Adrenal gland (tissue), 5 donors: ENCODE measurements at regions not wholly inside any gene's neighbourhood (a gene's known extent, or its start where the extent isn't known, plus 50 kb on each side); places are given as distances from the start of the nearest gene placed in this dataset.

Experiments used
- CTCF ChIP-seq, 6 experiments: fragments of 450-650 bp in 4 of 6; fragments of 200-600 bp in 2 of 6; sonication (generic) in 1 of 6; IDR thresholded peaks; 1 replicate in 5 of 6; 2 replicates in 1 of 6; pipeline versions ENCODE4 v1.5.1 to v1.8.0; 2016 to 2021; ENCODE audit warnings: antibody characterized with exemption in 6 of 6, mild to moderate bottlenecking in 2 of 6, moderate library complexity in 1 of 6
- POLR2A ChIP-seq, 2 donors: fragments of 450-650 bp; IDR thresholded peaks; one replicate each; pipeline ENCODE4 v1.6.1; 2017; ENCODE audit warnings: antibody characterized with exemption in 2 of 2, mild to moderate bottlenecking in 2 of 2, moderate library complexity in 1 of 2
- donor health status: DM: no; HTN: no; CAD: no.

DNA sequence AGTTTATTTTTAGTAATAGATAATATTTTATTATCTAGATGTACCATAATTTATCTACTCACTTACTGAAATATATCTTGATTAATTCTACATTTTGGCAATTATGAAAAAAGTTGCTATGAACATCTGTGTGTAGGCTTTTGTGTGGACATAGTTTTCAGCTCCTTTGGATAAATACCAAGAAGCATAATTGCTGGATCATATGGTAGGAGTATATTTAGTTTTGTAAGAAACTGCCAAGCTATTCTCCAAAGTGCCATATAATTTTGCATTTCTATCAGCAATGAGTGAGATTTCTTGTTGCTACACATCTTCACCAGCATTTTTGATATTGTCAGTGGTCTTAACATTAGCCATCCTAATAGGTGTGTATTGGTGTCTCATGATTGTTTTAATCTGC is 882.6 kb upstream of the GRIA3 start:
- TF ChIP-seq CTCF (IDR thresholded peaks at IDR 0.05) (no peak), POLR2A (IDR thresholded peaks at IDR 0.05) (no peak)
